Panc1 (cell line): ENCODE measurements at regions not wholly inside any gene's neighbourhood (a gene's known extent, or its start where the extent isn't known, plus 50 kb on each side); places are given as distances from the start of the nearest gene placed in this dataset.

Experiments
- ATAC-seq: fragments of 200-7000 bp; cut with Tn5 transposase; 2 replicates; pipeline ENCODE4 v1.9.1; 2020; ENCODE audit warnings: mild to moderate bottlenecking, moderate library complexity
- BruUV-seq: library from RNA; stranded (reverse); fragments of 400-500 nt; replicated peaks from 2 replicates; lab custom pipeline; 2021; lab: Mats Ljungman, UMichigan
- CTCF ChIA-PET: fragments of 300-600 bp; sonication (Branson Sonifier 250); formaldehyde crosslinking; loops from one replicate; lab custom pipeline; 2022; ENCODE audit warnings: antibody characterized with exemption; lab: Charles Lee
- POLR2A ChIA-PET: fragments of 300-600 bp; sonication (Branson Sonifier 250); formaldehyde crosslinking; loops from one replicate; lab custom pipeline; 2022; ENCODE audit warnings: antibody characterized with exemption; lab: Charles Lee
- DNase-seq: peaks from one replicate; pipeline ENCODE4 v3.0.0-alpha.2; 2010; ENCODE audit warnings: low read depth, low spot score
- H3K27ac ChIP-seq: 2 replicates; pipeline ENCODE4 v1.5.1; 2011; ENCODE audit warnings: mild to moderate bottlenecking, low read length, inconsistent platforms
- H3K27me3 ChIP-seq: fragments of 200-500 bp; sonication (Bioruptor generic); 2 replicates; pipeline ENCODE4 v1.6.0; 2014; ENCODE audit warnings: low read length, inconsistent platforms; ENCODE audit not compliant: control insufficient read depth, insufficient read depth
- H3K36me3 ChIP-seq: fragments of 200-500 bp; sonication (Bioruptor generic); 2 replicates; pipeline ENCODE4 v1.5.1; 2014; ENCODE audit warnings: inconsistent platforms, mild to moderate bottlenecking, low read length, moderate library complexity; ENCODE audit not compliant: control insufficient read depth, insufficient read depth
- H3K4me1 ChIP-seq: 2 replicates; pipeline ENCODE4 v1.5.1; 2011; ENCODE audit warnings: inconsistent platforms, mild to moderate bottlenecking, low read length, moderate library complexity; ENCODE audit not compliant: control insufficient read depth, insufficient read depth
- H3K4me3 ChIP-seq, 2 experiments: 2 replicates each; pipeline ENCODE4 v1.5.1; 2011 to 2012; ENCODE audit warnings: low read depth in 2 of 2, low read length in 2 of 2, mild to moderate bottlenecking in 2 of 2, inconsistent platforms in 1 of 2, moderate library complexity in 1 of 2
- H3K9me3 ChIP-seq: fragments of 200-500 bp; sonication (Bioruptor generic); 2 replicates; pipeline ENCODE4 v1.5.1; 2014; ENCODE audit warnings: low read depth, mild to moderate bottlenecking, inconsistent platforms, low read length, moderate library complexity; ENCODE audit not compliant: control insufficient read depth, insufficient read depth
- CTCF ChIP-seq: fragments of 450-650 bp; IDR thresholded peaks from 2 replicates; pipeline ENCODE4 v1.5.1; 2017; ENCODE audit warnings: mild to moderate bottlenecking
- POLR2AphosphoS5 ChIP-seq: IDR thresholded peaks from 2 replicates; pipeline ENCODE4 v1.6.1; 2012; ENCODE audit warnings: mild to moderate bottlenecking, low read depth, low read length, moderate library complexity
- REST ChIP-seq, 2 experiments: IDR thresholded peaks; 2 replicates each; pipeline ENCODE4 v1.6.1; 2011 to 2012; ENCODE audit warnings: low read depth in 2 of 2, control low read depth in 1 of 2, low read length in 1 of 2, mild to moderate bottlenecking in 1 of 2, moderate library complexity in 1 of 2; ENCODE audit not compliant: insufficient read depth in 1 of 2
- SIN3A ChIP-seq: IDR thresholded peaks from 2 replicates; pipeline ENCODE4 v1.6.1; 2012; ENCODE audit warnings: low read depth, mild to moderate bottlenecking, low read length, moderate library complexity, borderline replicate concordance; ENCODE audit not compliant: insufficient read depth
- TCF7L2 ChIP-seq: IDR thresholded peaks from 2 replicates; pipeline ENCODE4 v1.6.1; 2011; ENCODE audit warnings: mild to moderate bottlenecking, low read depth, low read length, inconsistent platforms
- in situ Hi-C: cut with HindIII; loops from 2 replicates; pipeline ENCODE4 v1.10.0; 2016; ENCODE audit warnings: low sequenced_read_pairs, low pct_unique_long_range_greater_than_20kb
- intact Hi-C: fragments of 100-400 bp; cut with micrococcal nuclease; formaldehyde crosslinking; loops from one replicate; pipeline ENCODE4 v1.10.0; 2022; ENCODE audit not compliant: unreplicated experiment

GRCh38 chr5:142472306-142472951, 147.6 kb upstream of the SPRY4 start:
- Histone ChIP-seq H3K4me1 (peaks cover 10% of the 10 kb centered on the region; the same call in 1 of the 2 replicates), H3K9me3 (no peaks in the 10 kb centered on the region), H3K27ac (peak overlapping the region; percentile 64), H3K27me3 (no peaks in the 10 kb centered on the region), H3K36me3 (no peaks in the 10 kb centered on the region), H3K4me3 (no peak overlapping the region)
- POLR2A ChIA-PET, result no interaction called here
- intact Hi-C loops (no loop called here), in situ Hi-C loops (no loop called here)
- BruUV-seq, result no TSS peak
- TF ChIP-seq TCF7L2 (no peak), REST (IDR thresholded peaks at IDR 0.05; ENCODE audit: insufficient read depth in 1 of 2, low read depth in 2 of 2, low read length in 1 of 2) (no peak), SIN3A (no peak), CTCF (no peak), POLR2AphosphoS5 (no peak)
- peak; percentile 96 for ATAC-seq
- DNase-seq, result peak; percentile 99
- CTCF ChIA-PET, result no interaction called here

- H3K9me3 ChIP-seq, result no peaks in the 10 kb centered on the region
- DNase-seq (no peak), ATAC-seq (no peak)
- POLR2A ChIA-PET, result no interaction called here
- no peak overlapping the region for H3K4me3 ChIP-seq
- no TSS peak for BruUV-seq
- TF ChIP-seq POLR2AphosphoS5 (no peak), CTCF (no peak), SIN3A (no peak), REST (IDR thresholded peaks at IDR 0.05; ENCODE audit: insufficient read depth in 1 of 2, low read depth in 2 of 2, low read length in 1 of 2) (no peak), TCF7L2 (no peak)
- H3K27me3 ChIP-seq, result no peaks in the 10 kb centered on the region
- CTCF ChIA-PET, result interaction anchor here (0.6 to 0.8 kb wide), 2 partner anchors 247 to 321 kb away, joined by 3 read pairs; no protein-coding TSS in a partner anchor
- no peak overlapping the region for H3K27ac ChIP-seq
- no peaks in the 10 kb centered on the region for H3K4me1 ChIP-seq
- no peaks in the 10 kb centered on the region for H3K36me3 ChIP-seq
- in situ Hi-C loops (no loop called here), intact Hi-C loops (no loop called here)
Observed at GRCh38 chr5:142466195-142466971, 141.6 kb upstream of the SPRY4 start.
